Activated T-cell treated with anti-CD3 and anti-CD28 coated beads, Interleukin-2, amount 50 U/mL, for 72 hours (primary cell): ENCODE measurements at regions not wholly inside any gene's neighbourhood (a gene's known extent, or its start where the extent isn't known, plus 50 kb on each side); places are given as distances from the start of the nearest gene placed in this dataset.

ENCODE experiments used
- ATAC-seq, 2 donors: fragments of 150-1000 bp; cut with Tn5 transposase; replicated peaks in 1 of 2; 2 replicates each; pipeline ENCODE4 v1.10.0; 2021; ENCODE audit warnings: moderate library complexity in 2 of 2, mild to moderate bottlenecking in 1 of 2
- DNase-seq, 2 donors: peaks; one replicate each; pipeline ENCODE4 v3.0.0; 2021 to 2022; ENCODE audit warnings: mixed read lengths in 1 of 2
- H3K27ac Mint-ChIP-seq: one replicate; pipeline ENCODE4 v1.8.0; 2022; ENCODE audit warnings: mild to moderate bottlenecking, moderate library complexity, mixed read lengths
- H3K27me3 Mint-ChIP-seq: one replicate; pipeline ENCODE4 v1.8.0; 2022; ENCODE audit warnings: low read depth, mixed read lengths
- H3K36me3 Mint-ChIP-seq, 2 donors: one replicate each; pipeline ENCODE4 v1.8.0; 2022; ENCODE audit warnings: mixed read lengths in 2 of 2, mild to moderate bottlenecking in 1 of 2; ENCODE audit not compliant: insufficient read depth in 2 of 2
- H3K4me1 Mint-ChIP-seq: one replicate; pipeline ENCODE4 v1.8.0; 2022; ENCODE audit warnings: low read depth, mixed read lengths
- H3K4me3 Mint-ChIP-seq, 2 donors: one replicate each; pipeline ENCODE4 v1.8.0; 2022; ENCODE audit warnings: mild to moderate bottlenecking in 2 of 2, mixed read lengths in 2 of 2, moderate library complexity in 2 of 2
- H3K9me3 Mint-ChIP-seq, 2 donors: one replicate each; pipeline ENCODE4 v1.8.0; 2022; ENCODE audit warnings: mixed read lengths in 2 of 2

GRCh38 chr12:124481257-124481750 is 86.1 kb downstream of the NCOR2 start:
- DNase-seq: no peak
- H3K4me1 Mint-ChIP-seq: peaks cover 46% of the 10 kb centered on the region
- H3K4me3 Mint-ChIP-seq: peak overlapping the region in 1 of 2 donors; percentile 31
- H3K36me3 Mint-ChIP-seq: peaks cover 11 to 26% of the 10 kb centered on the region in 2 donors
- no peak overlapping the region for H3K27ac Mint-ChIP-seq
- H3K9me3 Mint-ChIP-seq: peaks cover 0 to 3% of the 10 kb centered on the region in 2 donors
- no peaks in the 10 kb centered on the region for H3K27me3 Mint-ChIP-seq
- ATAC-seq: no peak

- H3K9me3 Mint-ChIP-seq: peaks cover 0 to 3% of the 10 kb centered on the region in 2 donors
- peaks cover 42% of the 10 kb centered on the region for H3K4me1 Mint-ChIP-seq
- no peak overlapping the region for H3K27ac Mint-ChIP-seq
- peak; percentile 63 for DNase-seq
- ATAC-seq: peak; percentile 88 to 91
- no peaks in the 10 kb centered on the region for H3K27me3 Mint-ChIP-seq
- H3K36me3 Mint-ChIP-seq: peaks cover 13 to 28% of the 10 kb centered on the region in 2 donors
- peak overlapping the region; percentile 31 to 48 for H3K4me3 Mint-ChIP-seq
Measured at GRCh38 chr12:124480469-124481256, 86.7 kb downstream of the NCOR2 start.

GRCh38 chr12:124479680-124480468 is 87.5 kb downstream of the NCOR2 start:
- H3K36me3 Mint-ChIP-seq: peaks cover 13 to 32% of the 10 kb centered on the region in 2 donors
- H3K27me3 Mint-ChIP-seq: no peaks in the 10 kb centered on the region
- ATAC-seq: peak in 1 of 2 donors; percentile 33
- peaks cover 42% of the 10 kb centered on the region for H3K4me1 Mint-ChIP-seq
- H3K27ac Mint-ChIP-seq: no peak overlapping the region
- H3K4me3 Mint-ChIP-seq: no peak overlapping the region
- DNase-seq: no peak
- peaks cover 0 to 3% of the 10 kb centered on the region in 2 donors for H3K9me3 Mint-ChIP-seq

GRCh38 chr12:124478985-124479645 is 88.3 kb downstream of the NCOR2 start:
- no peak for DNase-seq
- Mint-ChIP-seq H3K4me1 (peaks cover 35% of the 10 kb centered on the region), H3K4me3 (no peak overlapping the region), H3K27ac (no peak overlapping the region), H3K36me3 (peaks cover 15 to 36% of the 10 kb centered on the region in 2 donors), H3K9me3 (peaks cover 0 to 3% of the 10 kb centered on the region in 2 donors), H3K27me3 (no peaks in the 10 kb centered on the region)
- ATAC-seq: no peak

- ATAC-seq: no peak
- no peak overlapping the region for H3K27ac Mint-ChIP-seq
- no peak overlapping the region for H3K4me3 Mint-ChIP-seq
- no peak for DNase-seq
- H3K9me3 Mint-ChIP-seq: peaks cover 4 to 8% of the 10 kb centered on the region in 2 donors
- H3K4me1 Mint-ChIP-seq: peaks cover 31% of the 10 kb centered on the region
- no peaks in the 10 kb centered on the region for H3K27me3 Mint-ChIP-seq
- H3K36me3 Mint-ChIP-seq: peaks cover 21 to 43% of the 10 kb centered on the region in 2 donors
Measured at GRCh38 chr12:124478416-124478815, 89.0 kb downstream of the NCOR2 start.

GRCh38 chr12:124477107-124477915 is 90.1 kb downstream of the NCOR2 start:
- Mint-ChIP-seq H3K4me3 (no peak overlapping the region), H3K9me3 (peaks cover 4 to 8% of the 10 kb centered on the region in 2 donors), H3K27me3 (no peaks in the 10 kb centered on the region), H3K4me1 (peaks cover 31% of the 10 kb centered on the region), H3K27ac (no peak overlapping the region), H3K36me3 (peaks cover 26 to 50% of the 10 kb centered on the region in 2 donors)
- DNase-seq: no peak
- no peak for ATAC-seq

- Mint-ChIP-seq H3K4me1 (peaks cover 21% of the 10 kb centered on the region), H3K27me3 (no peaks in the 10 kb centered on the region), H3K36me3 (peaks cover 28 to 47% of the 10 kb centered on the region in 2 donors), H3K27ac (no peak overlapping the region), H3K4me3 (no peak overlapping the region), H3K9me3 (peaks cover 4 to 8% of the 10 kb centered on the region in 2 donors)
- no peak for DNase-seq
- ATAC-seq: no peak
Measured at GRCh38 chr12:124476011-124476400, 91.4 kb downstream of the NCOR2 start.

- Mint-ChIP-seq H3K27ac (no peak overlapping the region), H3K9me3 (peaks cover 4 to 8% of the 10 kb centered on the region in 2 donors), H3K27me3 (no peaks in the 10 kb centered on the region), H3K4me1 (peaks cover 16% of the 10 kb centered on the region), H3K4me3 (no peak overlapping the region), H3K36me3 (peaks cover 30 to 49% of the 10 kb centered on the region in 2 donors)
- ATAC-seq (no peak), DNase-seq (no peak)
Measured at GRCh38 chr12:124475295-124476010, 92.0 kb downstream of the NCOR2 start.

- peaks cover 34 to 56% of the 10 kb centered on the region in 2 donors for H3K36me3 Mint-ChIP-seq
- H3K27me3 Mint-ChIP-seq: no peaks in the 10 kb centered on the region
- no peak overlapping the region for H3K4me3 Mint-ChIP-seq
- ATAC-seq: no peak
- H3K4me1 Mint-ChIP-seq: peaks cover 13% of the 10 kb centered on the region
- H3K9me3 Mint-ChIP-seq: peaks cover 4 to 8% of the 10 kb centered on the region in 2 donors
- H3K27ac Mint-ChIP-seq: no peak overlapping the region
- no peak for DNase-seq
Measured at GRCh38 chr12:124474709-124475108, 92.7 kb downstream of the NCOR2 start.

- Mint-ChIP-seq H3K9me3 (peaks cover 4 to 13% of the 10 kb centered on the region in 2 donors), H3K27ac (no peak overlapping the region), H3K4me3 (no peak overlapping the region), H3K36me3 (peaks cover 38 to 57% of the 10 kb centered on the region in 2 donors), H3K27me3 (no peaks in the 10 kb centered on the region), H3K4me1 (peaks cover 14% of the 10 kb centered on the region)
- DNase-seq: no peak
- ATAC-seq: no peak
Measured at GRCh38 chr12:124472690-124473279, 94.6 kb downstream of the NCOR2 start.

GRCh38 chr12:124471828-124472227 is 95.6 kb downstream of the NCOR2 start:
- H3K27me3 Mint-ChIP-seq: no peaks in the 10 kb centered on the region
- H3K4me3 Mint-ChIP-seq: no peak overlapping the region
- DNase-seq (no peak), ATAC-seq (no peak)
- peaks cover 38 to 50% of the 10 kb centered on the region in 2 donors for H3K36me3 Mint-ChIP-seq
- H3K27ac Mint-ChIP-seq: no peak overlapping the region
- H3K4me1 Mint-ChIP-seq: peaks cover 11% of the 10 kb centered on the region
- H3K9me3 Mint-ChIP-seq: peaks cover 4 to 13% of the 10 kb centered on the region in 2 donors
